HG02642 (cell line): ENCODE measurements at regions not wholly inside any gene's neighbourhood (a gene's known extent, or its start where the extent isn't known, plus 50 kb on each side); places are given as distances from the start of the nearest gene placed in this dataset.
"Not testable (repeated sequence)": the region's sequence is repeated elsewhere in the genome, so short reads cannot be mapped to it uniquely, and the experiment has no call there.

Source experiments
- ATAC-seq: cut with Tn5 transposase; IDR thresholded peaks from one replicate; pipeline ENCODE4 v1.9.1; 2021; ENCODE audit warnings: mild to moderate bottlenecking; ENCODE audit not compliant: unreplicated experiment, poor library complexity

DNA sequence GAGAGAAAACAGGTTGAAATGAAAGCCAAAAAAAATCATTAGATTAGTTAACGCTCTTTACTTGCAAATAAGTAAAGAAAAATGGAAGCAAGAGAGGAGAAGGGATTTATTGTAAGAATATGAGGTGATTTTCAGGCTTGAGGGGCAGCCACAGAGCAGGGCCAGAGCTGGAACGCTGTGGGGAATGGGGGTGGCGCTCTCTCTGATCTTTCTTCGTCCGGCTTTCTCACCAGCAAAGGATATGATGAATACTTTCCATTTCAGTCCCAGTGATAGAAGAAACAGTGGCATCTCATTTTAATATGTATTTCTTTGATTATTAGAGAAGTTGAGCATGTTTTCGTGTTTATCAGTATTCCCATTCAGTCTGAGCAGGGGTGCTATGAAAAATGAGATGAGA lies 112.2 kb downstream of the SKIDA1 start:
- ATAC-seq, result no peak

DNA sequence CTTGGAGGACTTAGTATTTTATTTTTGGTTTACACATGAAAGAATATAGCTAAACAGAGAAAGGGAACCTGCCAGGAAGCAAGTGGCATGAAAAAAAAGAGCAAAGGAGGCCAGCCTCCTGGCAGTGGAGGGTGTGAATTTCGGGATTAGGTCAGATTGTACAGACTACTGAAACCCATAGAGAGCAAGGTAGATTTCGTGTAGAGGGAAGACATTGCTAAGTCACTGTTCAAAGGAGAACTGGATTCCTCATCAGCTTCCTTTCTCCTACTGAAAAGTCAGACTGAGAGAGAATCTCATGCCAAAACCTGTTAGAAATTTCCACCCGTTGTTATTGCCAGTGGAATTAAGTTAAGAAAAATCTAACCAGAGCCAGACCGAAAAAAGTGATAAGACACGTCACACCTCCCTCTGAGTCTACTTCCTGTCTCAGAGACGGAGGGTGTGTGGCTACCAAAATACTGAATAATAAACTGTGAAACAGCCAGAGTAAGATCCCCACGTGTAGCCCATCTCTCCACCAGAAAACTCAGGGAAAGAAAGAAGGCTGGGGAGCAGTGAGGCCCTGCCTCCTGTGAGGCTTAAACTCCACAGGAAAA lies 118.8 kb downstream of the SKIDA1 start:
- ATAC-seq, result no peak

DNA sequence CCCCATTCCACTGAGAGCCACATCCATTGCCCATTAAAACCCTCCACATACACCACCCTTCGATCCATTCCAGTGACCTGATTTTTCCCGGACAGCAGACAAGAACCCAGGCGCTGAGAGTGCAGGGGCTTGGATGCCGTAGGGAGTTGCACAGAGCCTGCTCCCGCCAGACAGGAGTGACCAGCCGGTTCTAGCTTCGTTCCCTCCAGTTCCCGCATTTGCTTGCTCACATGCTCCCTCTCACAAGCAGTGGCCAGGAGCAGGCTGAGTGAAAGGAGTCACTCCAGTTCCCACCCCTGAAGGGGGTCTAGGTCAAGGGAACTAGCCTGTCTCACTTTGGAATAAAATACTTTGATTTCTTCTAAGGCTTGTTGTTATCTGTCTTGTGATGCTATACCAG lies 119.5 kb downstream of the SKIDA1 start:
- ATAC-seq, result no peak

DNA sequence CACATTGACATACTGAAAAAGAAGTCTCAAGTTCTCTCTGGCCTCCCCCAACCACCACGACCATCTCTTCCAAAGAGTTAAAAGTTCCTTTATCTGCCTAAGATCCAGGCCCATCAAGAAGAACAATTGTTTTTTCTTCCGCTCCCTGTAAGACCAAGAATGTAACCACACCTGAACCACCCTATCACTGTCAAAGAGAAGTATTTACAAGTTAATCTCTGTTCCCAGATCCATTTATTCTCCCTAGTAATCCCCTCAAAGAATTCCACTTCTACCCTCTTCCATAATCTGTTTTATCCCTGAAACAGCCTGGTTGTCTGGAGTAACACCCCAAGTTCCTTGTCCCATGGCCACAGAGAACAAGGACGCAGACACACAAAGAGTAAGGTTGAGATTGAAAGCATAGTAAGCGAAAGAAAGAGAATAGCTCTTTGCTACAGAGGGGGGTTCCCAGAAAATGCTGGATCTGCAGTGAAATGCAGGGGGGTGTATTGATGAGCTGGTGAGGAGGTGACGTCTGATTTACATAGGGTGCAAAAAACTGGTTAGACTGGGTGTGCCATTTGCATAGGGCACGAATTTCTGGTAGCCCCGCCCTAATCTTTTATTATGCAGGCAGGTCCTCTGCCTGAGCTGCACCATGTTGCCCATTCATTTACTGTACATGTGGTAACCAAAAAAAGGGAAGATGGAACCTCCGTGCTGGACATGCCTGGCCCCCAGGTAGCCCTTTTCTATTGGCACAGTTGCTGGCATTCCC lies 122.0 kb downstream of the SKIDA1 start:
- ATAC-seq, result no peak

DNA sequence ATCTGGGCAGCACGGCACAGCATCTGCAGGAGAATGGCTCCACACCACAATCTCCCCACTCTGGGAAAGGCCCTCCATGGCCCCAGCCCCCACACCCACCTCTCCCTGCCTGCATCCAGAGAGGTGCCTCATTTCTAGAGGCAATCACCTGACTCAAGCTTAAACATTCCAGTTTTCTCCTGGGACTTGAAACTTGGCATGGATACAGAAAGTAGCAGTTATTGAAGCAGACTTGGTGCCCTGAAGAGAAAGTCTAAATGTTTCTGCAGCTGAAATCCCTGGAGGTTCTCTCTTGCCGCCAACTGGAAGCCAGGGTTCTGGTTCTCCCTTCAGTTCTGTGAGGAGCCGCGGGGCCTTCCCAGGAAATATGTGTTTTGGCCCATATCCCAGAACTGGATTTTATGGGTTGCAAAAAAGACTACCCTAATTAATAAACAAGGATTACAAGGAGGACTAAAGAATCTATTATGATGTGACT lies 122.8 kb downstream of the SKIDA1 start:
- ATAC-seq, result no peak

DNA sequence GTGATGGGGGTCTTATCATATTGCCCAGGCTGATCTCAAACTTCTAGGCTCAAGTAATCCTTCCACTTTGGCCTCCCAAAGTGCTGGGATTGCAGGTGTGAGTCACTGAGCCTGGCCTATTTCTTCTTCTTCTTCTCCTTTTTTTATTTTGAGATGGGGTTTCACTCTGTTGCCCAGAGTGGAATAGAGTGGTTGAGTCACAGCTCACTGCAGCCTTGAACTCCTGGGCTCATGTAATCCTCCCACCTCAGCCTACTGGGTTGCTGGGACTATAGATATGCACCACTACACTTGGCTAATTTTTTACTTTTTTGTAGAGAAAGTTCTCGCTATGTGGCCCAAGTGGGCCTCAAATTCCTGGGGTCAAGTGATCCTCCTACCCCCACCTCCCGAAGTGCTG lies 124.3 kb downstream of the SKIDA1 start:
- no peak for ATAC-seq

DNA sequence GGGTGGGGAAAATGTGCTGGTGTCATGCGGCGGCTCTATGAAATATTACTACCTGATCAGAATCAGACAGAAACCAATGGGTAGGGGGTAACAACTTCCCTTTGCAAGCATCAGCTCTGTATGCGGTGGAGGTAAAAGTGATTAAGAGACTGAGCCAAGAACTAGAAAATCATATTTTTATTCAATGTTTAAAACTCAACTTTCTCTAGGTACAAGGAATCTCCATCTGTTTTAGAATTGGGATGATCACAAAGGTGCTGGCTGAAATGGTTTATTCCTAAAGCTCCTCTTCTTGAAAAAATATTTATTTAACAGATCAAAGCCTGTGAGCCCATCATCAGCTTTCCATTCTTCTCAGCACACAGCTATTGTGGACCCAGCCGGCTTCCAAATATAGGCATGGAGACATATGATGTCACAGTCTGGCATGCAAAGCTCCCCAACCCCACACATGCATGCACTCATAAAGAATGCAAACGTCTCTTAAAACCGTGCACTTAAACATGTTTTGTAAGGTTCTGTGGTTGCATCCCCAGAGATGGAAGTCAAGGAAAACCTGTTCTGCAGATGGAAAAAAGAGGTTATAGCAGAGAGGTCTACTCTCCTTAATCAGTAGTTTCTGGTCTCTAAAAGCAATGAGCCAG lies 126.0 kb downstream of the SKIDA1 start:
- ATAC-seq, result no peak

DNA sequence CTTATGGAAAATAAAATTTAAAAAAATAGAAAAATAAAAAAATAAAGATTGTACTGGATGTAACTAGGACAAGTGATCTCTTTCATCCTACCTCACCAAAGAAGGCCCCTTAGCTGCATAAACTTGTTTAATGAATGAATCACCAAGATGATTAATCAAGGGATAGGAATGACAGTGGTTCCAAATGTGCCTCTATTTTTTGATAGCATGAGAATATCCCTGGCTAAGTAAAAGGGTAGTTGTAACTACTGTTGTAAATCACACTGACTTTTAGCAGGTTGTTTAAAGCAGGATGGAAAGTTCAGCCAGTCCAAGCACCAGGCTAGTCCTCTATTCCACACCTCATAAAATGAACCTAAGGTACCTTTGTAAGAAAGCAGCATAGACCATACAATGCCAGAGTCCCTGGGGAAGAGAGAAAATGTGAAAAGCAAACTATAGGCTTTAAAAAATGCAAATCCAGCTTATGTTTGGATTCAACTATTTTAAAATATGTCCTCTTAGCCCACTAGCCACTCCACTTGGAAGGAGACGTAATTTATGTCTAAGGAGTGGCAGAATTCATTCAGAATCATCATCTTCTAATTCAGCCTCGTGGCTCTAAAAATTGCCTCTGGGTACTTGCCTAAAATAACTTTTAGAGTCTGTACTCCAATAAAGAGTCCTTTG lies 126.8 kb downstream of the SKIDA1 start:
- ATAC-seq, result no peak

DNA sequence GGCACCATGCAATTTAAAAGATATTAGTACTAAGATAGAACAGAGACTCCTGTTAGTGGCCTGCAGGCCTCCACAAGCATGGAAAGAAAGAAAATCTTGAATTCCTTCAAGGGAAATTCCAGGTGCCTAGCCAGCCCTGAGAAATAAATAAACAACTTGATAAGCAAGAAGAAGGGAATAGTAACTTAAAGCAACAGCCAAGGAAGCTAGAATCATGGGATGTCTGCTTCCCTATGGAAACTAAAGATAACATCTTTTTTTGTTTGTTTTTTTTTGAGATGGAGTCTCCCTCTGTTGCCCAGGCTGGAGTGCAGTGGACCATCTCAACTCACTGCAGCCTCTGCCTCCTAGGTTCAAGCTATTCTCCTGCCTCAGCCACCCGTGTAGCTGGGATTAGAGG lies 128.6 kb downstream of the SKIDA1 start:
- no peak for ATAC-seq

DNA sequence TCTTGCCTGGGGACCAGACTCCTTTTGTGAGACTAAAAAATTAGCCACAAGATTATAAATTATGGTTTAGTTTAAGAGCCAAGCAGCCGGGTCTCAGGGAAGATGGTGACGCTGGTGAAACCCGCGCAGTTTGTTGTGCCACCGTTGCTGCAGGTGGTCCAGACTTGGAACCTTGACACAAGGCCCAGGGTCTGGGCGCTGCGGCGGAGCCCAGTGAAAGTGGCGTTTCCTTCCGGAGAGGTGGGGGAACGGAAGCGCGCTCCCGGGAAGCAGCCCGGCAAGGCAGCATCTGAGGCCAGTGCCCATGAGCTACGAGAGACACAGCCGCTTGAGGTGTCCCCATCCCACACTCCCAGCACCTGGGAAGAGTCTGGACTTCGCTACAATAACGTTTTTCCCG lies 131.6 kb downstream of the SKIDA1 start:
- ATAC-seq, result no peak

DNA sequence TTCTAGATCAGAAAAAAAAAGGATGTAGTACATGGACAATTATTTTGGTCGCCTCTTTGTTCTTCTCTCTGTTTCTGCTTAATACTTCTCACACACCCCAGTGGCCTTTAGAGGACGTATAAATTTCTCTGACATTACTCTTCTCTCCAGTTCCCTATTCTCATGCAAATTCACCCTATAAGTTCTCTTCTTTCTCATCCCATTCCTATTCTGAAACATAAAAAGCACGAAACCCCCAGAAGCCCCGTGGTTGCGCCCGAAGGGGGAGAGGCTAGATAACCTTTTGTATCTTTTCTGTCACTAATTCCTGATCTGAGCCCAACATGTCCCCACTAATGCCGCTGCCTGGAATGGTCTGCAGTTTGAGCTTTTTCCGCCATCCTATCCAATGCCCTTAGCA lies 136.9 kb downstream of the SKIDA1 start:
- no peak for ATAC-seq

DNA sequence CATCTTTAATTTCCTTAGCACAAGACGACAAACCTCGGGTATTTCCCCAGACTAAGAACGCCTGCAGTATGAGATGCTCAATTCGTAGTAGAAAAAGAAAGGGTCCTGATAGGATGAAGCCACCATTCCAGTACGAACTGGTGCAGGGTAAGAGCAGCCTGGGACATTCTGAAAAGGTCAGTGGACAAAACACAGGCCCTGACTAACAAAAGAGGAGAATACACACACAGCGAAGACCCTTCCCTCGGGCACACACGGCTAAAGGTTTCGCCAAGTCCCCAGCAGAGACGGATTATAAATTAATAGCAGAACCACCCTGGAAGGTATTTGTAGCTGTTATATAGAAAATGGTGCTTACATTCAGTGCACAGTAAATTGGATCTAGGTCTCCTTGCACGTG lies 137.6 kb downstream of the SKIDA1 start:
- ATAC-seq, result no peak

DNA sequence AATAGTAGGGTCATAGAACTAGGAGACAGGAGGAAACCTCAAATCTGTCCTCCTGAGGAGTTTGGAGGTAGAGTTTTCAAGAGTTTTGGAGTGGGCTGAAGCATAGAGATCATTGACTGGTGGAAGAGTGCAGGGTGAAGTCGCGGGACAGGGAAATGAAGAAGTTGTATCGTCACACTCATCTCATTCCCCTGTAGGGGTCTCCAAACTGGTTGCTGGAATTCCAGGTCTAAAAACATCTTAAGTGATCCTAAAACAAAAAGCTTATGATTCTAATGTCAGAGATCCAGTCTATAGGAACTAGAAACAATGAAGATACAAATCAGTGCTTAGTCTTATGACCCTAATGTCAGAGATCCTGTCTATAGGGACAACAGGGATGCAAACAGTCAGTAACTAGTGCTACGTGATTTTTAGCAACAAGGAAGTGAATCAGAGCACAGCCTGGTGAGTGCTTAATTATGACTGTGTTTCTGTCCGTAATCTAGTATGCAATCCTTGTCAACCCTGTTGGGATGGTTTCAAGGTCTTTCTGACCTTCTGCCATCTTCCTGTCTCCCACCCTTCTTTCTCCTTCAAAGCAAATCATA lies 139.4 kb downstream of the SKIDA1 start:
- no peak for ATAC-seq

DNA sequence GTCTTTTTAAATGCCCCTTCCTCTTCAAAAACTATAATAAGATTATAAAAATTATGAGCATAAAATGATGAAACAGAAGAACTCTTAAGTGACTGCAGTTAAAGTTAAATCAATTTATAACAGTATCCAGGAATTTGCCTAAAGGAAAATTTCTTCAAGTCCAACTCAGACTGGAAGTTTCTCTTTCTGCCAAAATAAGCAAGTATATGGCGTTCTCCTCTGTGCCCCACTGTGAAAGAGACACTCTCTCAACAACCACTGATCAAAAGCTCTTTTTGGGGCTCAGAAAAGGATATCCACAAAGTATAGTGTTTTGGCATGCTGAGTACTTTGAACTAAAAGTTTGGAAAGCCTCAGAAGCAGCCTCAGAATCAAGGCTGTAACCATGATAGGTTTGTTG lies 139.9 kb downstream of the SKIDA1 start:
- no peak for ATAC-seq

DNA sequence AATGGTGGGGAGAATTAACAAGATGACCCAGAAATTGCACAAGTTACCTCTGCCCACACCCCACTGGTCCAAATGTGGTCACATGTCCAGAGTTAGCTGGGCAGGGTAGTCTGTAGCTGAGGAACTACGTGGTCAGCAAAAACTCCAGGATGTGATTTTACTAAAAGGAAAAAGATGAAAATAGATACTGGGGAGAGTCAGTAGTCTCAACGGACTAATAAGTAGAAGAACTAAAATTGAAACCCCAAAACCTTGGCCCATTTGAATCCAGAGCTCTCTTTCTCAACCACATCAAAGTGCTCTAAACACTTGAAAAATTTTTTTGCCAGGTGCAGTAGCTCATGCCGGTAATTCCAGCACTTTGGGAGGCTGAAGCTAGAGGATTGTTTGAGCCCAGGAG lies 146.3 kb downstream of the SKIDA1 start:
- no peak for ATAC-seq

DNA sequence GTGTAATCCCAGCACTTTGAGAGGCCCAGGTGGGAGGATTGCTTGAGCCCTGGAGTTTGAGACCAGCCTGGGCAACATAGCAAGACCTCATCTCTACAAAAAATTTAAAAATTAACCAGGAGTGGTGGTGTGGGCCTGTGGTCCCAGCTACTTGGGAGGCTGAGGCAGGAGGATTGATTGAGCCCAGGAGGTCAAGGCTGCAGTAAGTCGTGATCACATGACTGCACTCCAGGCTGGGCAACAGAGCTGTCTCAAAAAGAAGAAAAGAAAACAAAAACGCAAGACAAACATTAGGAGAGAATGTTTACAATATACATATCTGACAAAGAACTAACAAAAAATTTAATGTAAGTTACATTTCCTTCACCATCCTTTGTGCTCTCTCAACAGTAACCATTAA lies 150.2 kb downstream of the SKIDA1 start:
- ATAC-seq, result not testable (repeated sequence)

DNA sequence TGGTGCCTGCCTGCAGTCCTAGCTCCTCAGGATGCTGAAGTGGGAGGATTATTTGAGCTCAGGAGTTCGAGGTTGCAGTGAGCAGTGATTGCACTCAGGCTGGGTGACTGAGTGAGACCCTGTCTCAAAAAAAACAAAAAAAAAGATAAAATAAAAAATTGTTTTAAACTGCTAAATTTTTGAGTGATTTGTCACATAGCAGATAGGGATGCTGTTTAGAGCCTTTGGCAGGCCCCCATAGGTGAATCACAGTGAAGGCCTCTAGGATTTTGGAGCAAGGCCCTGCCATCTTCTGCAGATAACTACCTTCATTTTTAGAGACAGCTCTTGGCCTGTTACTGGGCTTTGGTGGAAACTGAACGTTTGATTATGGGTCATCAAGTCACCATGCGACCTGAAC lies 151.6 kb downstream of the SKIDA1 start:
- not testable (repeated sequence) for ATAC-seq

DNA sequence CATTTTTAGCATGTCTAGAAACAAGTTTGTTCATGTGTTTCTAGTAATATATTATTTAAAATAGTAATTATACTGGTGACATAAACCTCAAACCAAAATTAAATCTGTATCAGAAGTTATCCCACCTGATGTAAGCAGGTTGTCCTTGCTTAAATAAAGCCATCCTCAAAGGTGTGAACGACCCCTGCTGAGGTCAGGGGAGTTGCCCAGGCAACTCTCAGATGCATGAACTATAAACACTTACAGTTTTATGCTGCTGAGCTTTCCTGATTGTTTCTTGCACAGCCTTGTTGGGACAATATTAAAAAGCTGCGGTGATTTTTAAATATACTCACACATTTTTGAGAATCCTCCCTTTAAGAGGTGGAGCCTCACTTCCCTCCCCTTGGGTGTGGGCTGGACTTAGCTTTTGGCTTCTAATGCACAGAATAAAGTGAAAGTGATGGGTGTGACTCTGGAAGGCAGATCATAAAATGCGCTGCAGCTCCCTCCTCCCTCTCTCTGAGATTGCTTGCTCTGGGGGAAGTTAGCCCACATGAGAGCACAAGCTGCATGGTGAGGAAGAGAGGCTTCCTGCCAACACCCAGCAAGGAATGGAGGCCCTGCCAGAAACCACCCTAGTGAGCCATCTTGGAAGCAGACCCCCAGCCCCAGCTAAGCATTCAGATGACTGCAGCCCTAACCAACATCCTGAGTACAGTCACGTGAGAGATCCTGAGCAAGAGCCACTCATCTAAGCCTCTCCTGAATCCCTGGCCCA lies 152.7 kb downstream of the SKIDA1 start:
- peak; percentile 70 for ATAC-seq

DNA sequence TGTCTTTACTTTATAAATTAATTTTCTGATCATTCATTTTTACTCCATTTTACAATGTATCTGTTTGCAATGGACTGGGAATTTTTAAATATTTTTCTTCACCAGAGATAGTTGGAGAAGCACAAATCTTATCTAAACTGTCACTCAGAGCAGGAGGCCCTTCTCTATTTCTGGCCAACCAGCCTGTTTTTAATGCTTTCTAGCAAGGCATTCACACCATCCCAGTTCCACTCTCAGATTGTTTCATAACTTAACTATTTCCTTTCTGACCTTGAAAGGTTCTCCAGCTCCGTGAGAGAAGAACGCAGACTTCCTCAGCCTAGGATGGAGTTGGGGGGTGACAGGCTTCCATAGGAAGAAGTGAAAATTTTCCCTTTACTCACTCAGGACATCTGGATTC lies 155.8 kb downstream of the SKIDA1 start:
- no peak for ATAC-seq
